GM12878 (cell line): ENCODE measurements at regions not wholly inside any gene's neighbourhood (a gene's known extent, or its start where the extent isn't known, plus 50 kb on each side); places are given as distances from the start of the nearest gene placed in this dataset.
"Not testable (repeated sequence)": the region's sequence is repeated elsewhere in the genome, so short reads cannot be mapped to it uniquely, and the experiment has no call there.

Source experiments
- ATAC-seq: fragments of 200-7000 bp; cut with Tn5 transposase; 3 replicates; pipeline ENCODE4 v1.9.1; 2020; ENCODE audit warnings: mild to moderate bottlenecking, moderate library complexity
- BruUV-seq: library from RNA; stranded (reverse); fragments of 400-500 nt; replicated peaks from 2 replicates; lab custom pipeline; 2021; lab: Mats Ljungman, UMichigan
- CTCF ChIA-PET: fragments of 300-600 bp; sonication (Branson Sonifier 250); formaldehyde crosslinking; extraction: SDS; loops from one replicate; lab custom pipeline; 2021; ENCODE audit warnings: inconsistent platforms; lab: Yijun Ruan, JAX
- POLR2A ChIA-PET: fragments of 350-600 bp; formaldehyde crosslinking; extraction: SDS; loops from one replicate; lab custom pipeline; 2021; ENCODE audit warnings: inconsistent platforms; lab: Charles Lee
- RAD21 ChIA-PET: fragments of 300-600 bp; sonication (Branson Sonifier 250); formaldehyde crosslinking; loops from one replicate; lab custom pipeline; 2023; ENCODE audit warnings: antibody characterized with exemption; ENCODE audit not compliant: unreplicated experiment; lab: Charles Lee
- SMC1A ChIA-PET: fragments of 300-600 bp; sonication (Branson Sonifier 250); formaldehyde crosslinking; loops from one replicate; lab custom pipeline; 2023; ENCODE audit not compliant: unreplicated experiment, uncharacterized antibody; lab: Charles Lee
- DNase-seq: peaks from one replicate; pipeline ENCODE4 v3.0.0-alpha.2; 2011; ENCODE audit warnings: low read depth, low spot score
- FAIRE-seq: peaks from 3 replicates; lab custom pipeline; 2011; peaks lifted over from hg19 to GRCh38; lab: Jason Lieb, UNC
- H2AFZ ChIP-seq: 2 replicates; pipeline ENCODE4 v1.6.0; 2011; ENCODE audit warnings: low read depth, low read length, control low read depth; ENCODE audit not compliant: control insufficient read depth
- H3K27ac ChIP-seq: 2 replicates; pipeline ENCODE4 v1.5.1; 2011; ENCODE audit warnings: control low read depth; ENCODE audit not compliant: control insufficient read depth, insufficient read depth
- H3K27me3 ChIP-seq, 2 experiments: replicated peaks in 1 of 2; 2 replicates each; pipeline versions ENCODE4 v1.6.0 to v1.6.1; 2011; ENCODE audit warnings: low read length in 1 of 2; ENCODE audit not compliant: control insufficient read depth in 2 of 2, insufficient read depth in 2 of 2
- H3K36me3 ChIP-seq, 2 experiments: 2 replicates each; pipeline ENCODE4 v1.5.1; 2011; ENCODE audit warnings: low read length in 1 of 2; ENCODE audit not compliant: control insufficient read depth in 2 of 2, insufficient read depth in 2 of 2
- H3K4me1 ChIP-seq: 2 replicates; pipeline ENCODE4 v1.6.1; 2011; ENCODE audit warnings: mild to moderate bottlenecking, low read length, moderate library complexity, mixed read lengths; ENCODE audit not compliant: control insufficient read depth, insufficient read depth
- H3K4me2 ChIP-seq: 2 replicates; pipeline ENCODE4 v1.6.0; 2011; ENCODE audit warnings: control low read depth; ENCODE audit not compliant: control insufficient read depth, insufficient read depth
- H3K4me3 ChIP-seq: fragments of 200-600 bp; sonication (generic); 2 replicates; pipeline ENCODE4 v1.5.1; 2016
- H3K79me2 ChIP-seq: 2 replicates; pipeline ENCODE4 v1.6.0; 2011; ENCODE audit warnings: low read length; ENCODE audit not compliant: control insufficient read depth, insufficient read depth
- H3K9ac ChIP-seq: 2 replicates; pipeline ENCODE4 v1.8.0; 2011; ENCODE audit warnings: low read length, control low read depth, mixed read lengths; ENCODE audit not compliant: control insufficient read depth, insufficient read depth
- H3K9me3 ChIP-seq: replicated peaks from 3 replicates; pipeline ENCODE4 v1.5.1; 2011; ENCODE audit warnings: mild to moderate bottlenecking, low read length; ENCODE audit not compliant: control insufficient read depth, insufficient read depth
- H4K20me1 ChIP-seq: 2 replicates; pipeline ENCODE4 v1.6.0; 2011; ENCODE audit not compliant: control insufficient read depth, insufficient read depth
- CHD1 ChIP-seq: IDR thresholded peaks from 2 replicates; pipeline ENCODE4 v1.6.1; 2012; ENCODE audit warnings: low read depth, low read length, improper control_type of control experiment
- CUX1 ChIP-seq: IDR thresholded peaks from 2 replicates; pipeline ENCODE4 v1.6.1; 2012; ENCODE audit warnings: improper control_type of control experiment, low read depth, low read length; ENCODE audit not compliant: insufficient replicate concordance
- ESRRA ChIP-seq: IDR thresholded peaks from 2 replicates; pipeline ENCODE4 v1.6.1; 2012; ENCODE audit warnings: mild to moderate bottlenecking, low read length, improper control_type of control experiment
- HDAC6 ChIP-seq: fragments of 200-600 bp; sonication (generic); IDR thresholded peaks from one replicate; pipeline ENCODE4 v1.8.0; 2017; ENCODE audit warnings: antibody characterized with exemption; ENCODE audit not compliant: unreplicated experiment
- KAT2A ChIP-seq: conservative IDR thresholded peaks from 2 replicates; pipeline ENCODE4 v1.6.1; 2011; ENCODE audit warnings: low read depth, low read length; ENCODE audit not compliant: control insufficient read depth
- NR2C1 ChIP-seq: fragments of 450-650 bp; IDR thresholded peaks from 2 replicates; pipeline ENCODE4 v1.6.1; 2017; ENCODE audit warnings: antibody characterized with exemption, mild to moderate bottlenecking, moderate library complexity
- NR2F1 ChIP-seq: fragments of 450-650 bp; conservative IDR thresholded peaks from 2 replicates; pipeline ENCODE4 v1.6.1; 2017; ENCODE audit warnings: mild to moderate bottlenecking
- RAD51 ChIP-seq: fragments of 450-650 bp; IDR thresholded peaks from 2 replicates; pipeline ENCODE4 v1.6.1; 2016; ENCODE audit warnings: moderate library complexity, mild to moderate bottlenecking, inconsistent platforms
- SIX5 ChIP-seq: IDR thresholded peaks from 2 replicates; pipeline ENCODE4 v1.6.1; 2011; ENCODE audit warnings: mild to moderate bottlenecking, low read depth, low read length, moderate library complexity; ENCODE audit not compliant: severe bottlenecking
- TBL1XR1 ChIP-seq: IDR thresholded peaks from 2 replicates; pipeline ENCODE4 v1.6.1; 2012; ENCODE audit warnings: low read depth, low read length, improper control_type of control experiment
- WGBS: methylation state at CpG from one replicate; pipeline ENCODE4 v1.1.6; 2016; ENCODE audit warnings: low lambda C conversion rate; ENCODE audit not compliant: insufficient replicate concordance, insufficient coverage; ENCODE audit errors: missing lambda C conversion rate; 5-methylcytosine and 5-hydroxymethylcytosine counted together
- in situ Hi-C: fragments of 300-500 bp; cut with MboI; formaldehyde crosslinking; loops from 9 replicates; pipeline ENCODE4 v1.14.3; 2018; ENCODE audit warnings: mixed read lengths
- intact Hi-C: fragments of 100-400 bp; cut with micrococcal nuclease; formaldehyde crosslinking; loops from one replicate; pipeline ENCODE4 v1.14.2; 2022; ENCODE audit not compliant: unreplicated experiment
- TF ChIP-seq, protein P1 (sequence below): fragments of 450-650 bp; IDR thresholded peaks from 2 replicates; pipeline ENCODE4 v1.6.1; 2016; ENCODE audit warnings: mild to moderate bottlenecking

- no peak for TF ChIP-seq CUX1
- no peak for TF ChIP-seq NR2C1
- no peak for TF ChIP-seq ESRRA
- no peak for TF ChIP-seq HDAC6
- TF ChIP-seq KAT2A, result no peak
- TF ChIP-seq SIX5, result no peak
- TF ChIP-seq RAD51, result no peak
- TF ChIP-seq TBL1XR1, result no peak
- TF ChIP-seq, protein P1, sequence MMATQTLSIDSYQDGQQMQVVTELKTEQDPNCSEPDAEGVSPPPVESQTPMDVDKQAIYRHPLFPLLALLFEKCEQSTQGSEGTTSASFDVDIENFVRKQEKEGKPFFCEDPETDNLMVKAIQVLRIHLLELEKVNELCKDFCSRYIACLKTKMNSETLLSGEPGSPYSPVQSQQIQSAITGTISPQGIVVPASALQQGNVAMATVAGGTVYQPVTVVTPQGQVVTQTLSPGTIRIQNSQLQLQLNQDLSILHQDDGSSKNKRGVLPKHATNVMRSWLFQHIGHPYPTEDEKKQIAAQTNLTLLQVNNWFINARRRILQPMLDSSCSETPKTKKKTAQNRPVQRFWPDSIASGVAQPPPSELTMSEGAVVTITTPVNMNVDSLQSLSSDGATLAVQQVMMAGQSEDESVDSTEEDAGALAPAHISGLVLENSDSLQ, result no peak
- no peak for TF ChIP-seq NR2F1
- TF ChIP-seq CHD1, result no peak
Measured at GRCh38 chr4:36610628-36611027, 329.2 kb downstream of the DTHD1 start (continued).

GRCh38 chr4:36613142-36613541, 331.7 kb downstream of the DTHD1 start:
- H2AFZ ChIP-seq, ATAC-seq, H3K36me3 ChIP-seq, H3K27me3 ChIP-seq, H3K4me2 ChIP-seq, intact Hi-C loops, H3K9ac ChIP-seq, DNase-seq, CTCF ChIA-PET, FAIRE-seq, H3K79me2 ChIP-seq, H3K27ac ChIP-seq, BruUV-seq, H3K9me3 ChIP-seq, H4K20me1 ChIP-seq, RAD21 ChIA-PET, in situ Hi-C loops, H3K4me3 ChIP-seq, H3K4me1 ChIP-seq, POLR2A ChIA-PET: not testable (repeated sequence)
- SMC1A ChIA-PET, result interaction anchor here (1.2 kb wide), 1 partner anchor 11 kb away, joined by 3 read pairs; no protein-coding TSS in a partner anchor
- WGBS, result 72% methylated on average over 2 of the region's 2 CpGs
